H9 (cell line): ENCODE measurements at regions not wholly inside any gene's neighbourhood (a gene's known extent, or its start where the extent isn't known, plus 50 kb on each side); places are given as distances from the start of the nearest gene placed in this dataset.

Experiments
- DNase-seq: peaks from one replicate; pipeline ENCODE4 v3.0.0-alpha.2; 2017
- H2AFZ ChIP-seq: one replicate; pipeline ENCODE4 v1.6.1; 2013; ENCODE audit warnings: mild to moderate bottlenecking, low read length, control low read depth, moderate library complexity
- H2AK5ac ChIP-seq: 2 replicates; pipeline ENCODE4 v1.6.1; 2013; ENCODE audit warnings: low read length, control low read depth, mixed read lengths; ENCODE audit not compliant: insufficient read length
- H2BK120ac ChIP-seq: one replicate; pipeline ENCODE4 v1.6.1; 2013; ENCODE audit warnings: low read depth, mild to moderate bottlenecking, low read length, control low read depth, inconsistent platforms; ENCODE audit not compliant: poor library complexity, severe bottlenecking
- H2BK12ac ChIP-seq: 2 replicates; pipeline ENCODE4 v1.6.1; 2013; ENCODE audit warnings: low read length, control low read depth, mixed read lengths, low read depth; ENCODE audit not compliant: insufficient read length
- H2BK15ac ChIP-seq: 2 replicates; pipeline ENCODE4 v1.6.1; 2013; ENCODE audit warnings: low read depth, low read length, control low read depth
- H2BK20ac ChIP-seq: one replicate; pipeline ENCODE4 v1.6.1; 2013; ENCODE audit warnings: low read depth, mild to moderate bottlenecking, low read length, control low read depth, inconsistent platforms; ENCODE audit not compliant: poor library complexity, severe bottlenecking
- H2BK5ac ChIP-seq: 2 replicates; pipeline ENCODE4 v1.6.1; 2013; ENCODE audit warnings: low read length, control low read depth, mixed read lengths; ENCODE audit not compliant: insufficient read length
- H3K14ac ChIP-seq: 2 replicates; pipeline ENCODE4 v1.6.1; 2013; ENCODE audit warnings: low read length, control low read depth; ENCODE audit not compliant: insufficient read depth
- H3K18ac ChIP-seq: 2 replicates; pipeline ENCODE4 v1.6.1; 2013; ENCODE audit warnings: low read depth, mild to moderate bottlenecking, mixed read lengths, low read length, control low read depth; ENCODE audit not compliant: insufficient read length
- H3K23ac ChIP-seq: 2 replicates; pipeline ENCODE4 v1.6.1; 2013; ENCODE audit warnings: low read length, control low read depth, mixed read lengths, low read depth; ENCODE audit not compliant: insufficient read length
- H3K23me2 ChIP-seq: 2 replicates; pipeline ENCODE4 v1.6.1; 2013; ENCODE audit warnings: low read depth, mild to moderate bottlenecking, mixed read lengths, low read length, control low read depth; ENCODE audit not compliant: insufficient read length, poor library complexity, severe bottlenecking
- H3K27ac ChIP-seq: 2 replicates; pipeline ENCODE4 v1.5.1; 2013; ENCODE audit warnings: low read length, control low read depth, mixed read lengths, low read depth; ENCODE audit not compliant: insufficient read length
- H3K27me3 ChIP-seq: 2 replicates; pipeline ENCODE4 v1.6.1; 2013; ENCODE audit warnings: low read length, control low read depth, inconsistent platforms; ENCODE audit not compliant: insufficient read depth
- H3K4ac ChIP-seq: 2 replicates; pipeline ENCODE4 v1.6.1; 2013; ENCODE audit warnings: low read depth, mild to moderate bottlenecking, control low read depth, inconsistent platforms, low read length, moderate library complexity
- H3K4me1 ChIP-seq: 2 replicates; pipeline ENCODE4 v1.6.1; 2013; ENCODE audit warnings: low read length, control low read depth, inconsistent platforms; ENCODE audit not compliant: insufficient read depth
- H3K4me2 ChIP-seq: 2 replicates; pipeline ENCODE4 v1.6.1; 2013; ENCODE audit warnings: low read length, control low read depth, mixed read lengths; ENCODE audit not compliant: insufficient read length, insufficient read depth
- H3K56ac ChIP-seq: 2 replicates; pipeline ENCODE4 v1.6.1; 2013; ENCODE audit warnings: low read depth, mild to moderate bottlenecking, mixed read lengths, low read length, control low read depth; ENCODE audit not compliant: insufficient read length
- H3K79me1 ChIP-seq: 2 replicates; pipeline ENCODE4 v1.6.1; 2013; ENCODE audit warnings: low read depth, mild to moderate bottlenecking, moderate library complexity, low read length, control low read depth, inconsistent platforms; ENCODE audit not compliant: insufficient read depth, poor library complexity, severe bottlenecking
- H3K79me2 ChIP-seq: 2 replicates; pipeline ENCODE4 v1.6.1; 2013; ENCODE audit warnings: low read length, control low read depth, inconsistent platforms; ENCODE audit not compliant: insufficient read depth
- H3K9ac ChIP-seq: 2 replicates; pipeline ENCODE4 v1.6.1; 2013; ENCODE audit warnings: low read length, control low read depth, mixed read lengths; ENCODE audit not compliant: insufficient read length; ENCODE audit errors: extremely low read depth
- H3K9me3 ChIP-seq: one replicate; pipeline ENCODE4 v1.6.1; 2013; ENCODE audit warnings: low read depth, low read length, inconsistent platforms; ENCODE audit not compliant: control insufficient read depth
- H3T11ph ChIP-seq: one replicate; pipeline ENCODE4 v1.6.1; 2013; ENCODE audit warnings: mild to moderate bottlenecking, low read length, control low read depth, inconsistent platforms
- H4K20me1 ChIP-seq: one replicate; pipeline ENCODE4 v1.6.1; 2013; ENCODE audit not compliant: control insufficient read depth, insufficient read length, insufficient read depth
- H4K5ac ChIP-seq: 2 replicates; pipeline ENCODE4 v1.6.1; 2013; ENCODE audit warnings: low read depth, mild to moderate bottlenecking, mixed read lengths, low read length, control low read depth; ENCODE audit not compliant: insufficient read length
- H4K8ac ChIP-seq: replicated peaks from 2 replicates; pipeline ENCODE4 v1.6.1; 2013; ENCODE audit warnings: low read length, control low read depth, mixed read lengths, low read depth; ENCODE audit not compliant: insufficient read length
- H4K91ac ChIP-seq: 2 replicates; pipeline ENCODE4 v1.6.1; 2013; ENCODE audit warnings: low read depth, mild to moderate bottlenecking, moderate library complexity, mixed read lengths, low read length, control low read depth; ENCODE audit not compliant: insufficient read length
- H3K27ac Mint-ChIP-seq, 3 experiments: 2 replicates in 2 of 3; 3 replicates in 1 of 3; pipeline ENCODE4 v1.8.0; 2020 to 2021; ENCODE audit warnings: mixed read lengths in 3 of 3, mild to moderate bottlenecking in 1 of 3, moderate library complexity in 1 of 3
- H3K27me3 Mint-ChIP-seq: 2 replicates; pipeline ENCODE4 v1.8.0; 2021; ENCODE audit warnings: low read depth, mild to moderate bottlenecking, moderate library complexity, mixed read lengths
- H3K36me3 Mint-ChIP-seq, 3 experiments: 2 replicates in 2 of 3; 3 replicates in 1 of 3; pipeline ENCODE4 v1.8.0; 2020 to 2021; ENCODE audit warnings: low read depth in 3 of 3, mixed read lengths in 3 of 3; ENCODE audit not compliant: insufficient read depth in 1 of 3
- H3K4me1 Mint-ChIP-seq, 2 experiments: 2 replicates each; pipeline ENCODE4 v1.8.0; 2020; ENCODE audit warnings: mixed read lengths in 2 of 2
- H3K4me3 Mint-ChIP-seq, 2 experiments: 2 replicates in 1 of 2; 3 replicates in 1 of 2; pipeline ENCODE4 v1.8.0; 2020 to 2021; ENCODE audit warnings: mild to moderate bottlenecking in 2 of 2, mixed read lengths in 2 of 2, moderate library complexity in 1 of 2
- H3K9me3 Mint-ChIP-seq, 2 experiments: 2 replicates in 1 of 2; 3 replicates in 1 of 2; pipeline ENCODE4 v1.8.0; 2020; ENCODE audit warnings: mild to moderate bottlenecking in 2 of 2, mixed read lengths in 2 of 2, moderate library complexity in 1 of 2
- WGBS: extraction: QIAGEN DNeasy Blood & Tissue Kit; methylation state at CpG from one replicate; pipeline ENCODE4 v1.1.7; 2013; ENCODE audit warnings: missing lambda C conversion rate, low lambda C conversion rate, mixed read lengths; ENCODE audit not compliant: insufficient read length; ENCODE audit errors: extremely low coverage; 5-methylcytosine and 5-hydroxymethylcytosine counted together
- TF ChIP-seq, protein P1 (sequence below): fragments of 200-600 bp; sonication (generic); conservative IDR thresholded peaks from 3 replicates; pipeline ENCODE4 v1.8.0; 2021; ENCODE audit warnings: antibody characterized with exemption, mild to moderate bottlenecking

DNA sequence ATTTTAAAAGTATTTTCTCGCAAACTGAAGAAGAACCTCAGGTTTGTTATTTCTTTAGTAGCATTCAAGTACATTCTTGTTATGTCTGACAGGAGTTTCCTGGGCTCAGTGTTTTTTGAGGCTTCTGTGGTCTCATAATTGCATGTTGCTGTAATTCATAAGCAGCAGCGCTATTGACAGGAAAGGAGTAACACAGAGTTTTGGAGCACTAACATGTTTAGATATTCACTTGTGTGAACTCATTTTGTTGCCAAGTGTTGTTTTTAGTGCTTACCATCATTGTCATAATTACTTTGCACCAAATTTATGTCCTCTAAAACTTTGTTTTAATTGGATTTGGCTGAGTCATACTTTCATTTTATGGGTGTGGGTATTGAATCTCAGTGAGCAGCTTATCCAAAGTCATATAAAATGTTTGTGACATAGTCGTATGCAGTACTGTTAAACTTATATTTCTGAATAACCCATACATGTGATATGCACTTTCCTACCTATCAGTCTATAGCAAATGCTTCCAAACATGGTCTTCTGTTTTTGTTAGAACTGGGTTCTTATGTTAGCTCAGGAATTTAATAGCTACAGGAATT, 358.7 kb upstream of the CTSO start:
- Histone ChIP-seq H4K20me1 (no peaks in the 10 kb centered on the region), H3K18ac (no peak overlapping the region), H3K23me2 (no peaks in the 10 kb centered on the region), H2BK5ac (no peak overlapping the region), H3K27me3 (no peaks in the 10 kb centered on the region), H2AK5ac (no peak overlapping the region), H3K79me2 (no peaks in the 10 kb centered on the region), H2AFZ (no peak overlapping the region), H2BK15ac (no peak overlapping the region), H3K27ac (no peak overlapping the region), H3K4me2 (no peak overlapping the region), H3T11ph (no peak overlapping the region), H3K79me1 (no peaks in the 10 kb centered on the region), H3K4ac (no peak overlapping the region), H4K91ac (no peak overlapping the region), H3K56ac (no peak overlapping the region), H3K9ac (no peak overlapping the region), H4K5ac (no peak overlapping the region), H3K4me1 (no peaks in the 10 kb centered on the region), H2BK20ac (no peak overlapping the region), H3K23ac (no peak overlapping the region), H3K14ac (no peak overlapping the region), H3K9me3 (no peaks in the 10 kb centered on the region), H2BK120ac (no peak overlapping the region), H2BK12ac (no peak overlapping the region), H4K8ac (no peak overlapping the region)
- Mint-ChIP-seq H3K9me3 (peaks cover 5 to 10% of the 10 kb centered on the region in 2 experiments; a peak in 4 of 5 replicates), H3K36me3 (peaks cover 3 to 6% (median 5%) of the 10 kb centered on the region in 3 experiments; a peak in 5 of 7 replicates), H3K27me3 (peaks cover 2% of the 10 kb centered on the region; the same call in 1 of the 2 replicates), H3K4me3 (no peak overlapping the region), H3K4me1 (peaks cover 0 to 4% of the 10 kb centered on the region in 2 experiments; a peak in 2 of 4 replicates), H3K27ac (no peak overlapping the region)
- no peak for DNase-seq
- TF ChIP-seq, protein P1, sequence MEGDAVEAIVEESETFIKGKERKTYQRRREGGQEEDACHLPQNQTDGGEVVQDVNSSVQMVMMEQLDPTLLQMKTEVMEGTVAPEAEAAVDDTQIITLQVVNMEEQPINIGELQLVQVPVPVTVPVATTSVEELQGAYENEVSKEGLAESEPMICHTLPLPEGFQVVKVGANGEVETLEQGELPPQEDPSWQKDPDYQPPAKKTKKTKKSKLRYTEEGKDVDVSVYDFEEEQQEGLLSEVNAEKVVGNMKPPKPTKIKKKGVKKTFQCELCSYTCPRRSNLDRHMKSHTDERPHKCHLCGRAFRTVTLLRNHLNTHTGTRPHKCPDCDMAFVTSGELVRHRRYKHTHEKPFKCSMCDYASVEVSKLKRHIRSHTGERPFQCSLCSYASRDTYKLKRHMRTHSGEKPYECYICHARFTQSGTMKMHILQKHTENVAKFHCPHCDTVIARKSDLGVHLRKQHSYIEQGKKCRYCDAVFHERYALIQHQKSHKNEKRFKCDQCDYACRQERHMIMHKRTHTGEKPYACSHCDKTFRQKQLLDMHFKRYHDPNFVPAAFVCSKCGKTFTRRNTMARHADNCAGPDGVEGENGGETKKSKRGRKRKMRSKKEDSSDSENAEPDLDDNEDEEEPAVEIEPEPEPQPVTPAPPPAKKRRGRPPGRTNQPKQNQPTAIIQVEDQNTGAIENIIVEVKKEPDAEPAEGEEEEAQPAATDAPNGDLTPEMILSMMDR: no peak
- WGBS: no CpG with 5 or more reads among the region's 3 CpGs
